ENCODE measurements at regions not wholly inside any gene's neighbourhood (a gene's known extent, or its start where the extent isn't known, plus 50 kb on each side); places are given as distances from the start of the nearest gene placed in this dataset.

GRCh38 chr14:44204061-44204835 lies 302.8 kb downstream of the FSCB start:
- H3K4me2 ChIP-seq (ENCODE audit: low read length, poor library complexity, severe bottlenecking) = no peak overlapping the region
- H3K14ac ChIP-seq (ENCODE audit: low read length in 2 of 2) = no peak overlapping the region
- no peak overlapping the region for H4K8ac ChIP-seq (ENCODE audit: low read length)
- no peak overlapping the region for H3K9ac ChIP-seq (ENCODE audit: low read length)
- no peaks in the 10 kb centered on the region for H3K36me3 ChIP-seq (ENCODE audit: control insufficient read depth in 1 of 2, insufficient read depth in 2 of 2, low read depth in 1 of 2, low read length in 2 of 2)
- DNase-seq = peak; percentile 22
- H3K27ac ChIP-seq (ENCODE audit: low read length, poor library complexity, severe bottlenecking) = peak overlapping the region; percentile 86
- peaks cover 3% of the 10 kb centered on the region for H3K9me3 ChIP-seq (ENCODE audit: control insufficient read depth, low read length)
- no peaks in the 10 kb centered on the region for H3K27me3 ChIP-seq (ENCODE audit: control insufficient read depth in 1 of 2, insufficient read depth in 1 of 2, low read length in 2 of 2)
- H2BK12ac ChIP-seq (ENCODE audit: low read length in 2 of 2) = no peak overlapping the region
- no peak overlapping the region for H3K4me3 ChIP-seq (ENCODE audit: insufficient read depth in 1 of 2, low read depth in 1 of 2, low read length in 2 of 2)
- WGBS = no CpG with 5 or more reads among the region's 3 CpGs
- no peak overlapping the region for H2BK15ac ChIP-seq (ENCODE audit: low read depth, poor library complexity, severe bottlenecking)
- H3K79me1 ChIP-seq (replicated peaks; ENCODE audit: low read length, poor library complexity, severe bottlenecking) = no peaks in the 10 kb centered on the region
- H2AK5ac ChIP-seq (ENCODE audit: low read length, severe bottlenecking) = no peak overlapping the region
- H2BK5ac ChIP-seq (ENCODE audit: low read depth, low read length, poor library complexity, severe bottlenecking) = no peak overlapping the region
- H2BK120ac ChIP-seq (ENCODE audit: low read depth, low read length) = no peak overlapping the region
- no peak overlapping the region for H3K4ac ChIP-seq (ENCODE audit: low read depth in 1 of 2, low read length in 2 of 2)
- H3K23ac ChIP-seq (ENCODE audit: low read length in 2 of 2) = no peak overlapping the region
- no peak overlapping the region for H2AFZ ChIP-seq (ENCODE audit: low read depth, low read length)
- H4K91ac ChIP-seq (ENCODE audit: low read length) = no peak overlapping the region
- H3K4me1 ChIP-seq (ENCODE audit: control insufficient read depth, insufficient read depth, low read depth, low read length) = no peaks in the 10 kb centered on the region
- no peak overlapping the region for H3K18ac ChIP-seq (ENCODE audit: low read depth in 1 of 2, low read length in 2 of 2)

GRCh38 chr14:44180975-44181374 lies 326.1 kb downstream of the FSCB start:
- no CpG with 5 or more reads among the region's 1 CpG for WGBS
- H2AFZ ChIP-seq (ENCODE audit: low read depth, low read length) = no peak overlapping the region

GRCh38 chr14:44170556-44170955 lies 336.5 kb downstream of the FSCB start:
- no peak overlapping the region for H2BK120ac ChIP-seq (ENCODE audit: low read depth, low read length)
- no peaks in the 10 kb centered on the region for H3K4me1 ChIP-seq (ENCODE audit: control insufficient read depth, insufficient read depth, low read depth, low read length)
- no peak for DNase-seq
- no peak overlapping the region for H3K14ac ChIP-seq (ENCODE audit: low read length in 2 of 2)
- no peak overlapping the region for H2BK12ac ChIP-seq (ENCODE audit: low read length in 2 of 2)
- H4K8ac ChIP-seq (ENCODE audit: low read length) = no peak overlapping the region
- no peak overlapping the region for H3K4me3 ChIP-seq (ENCODE audit: insufficient read depth in 1 of 2, low read depth in 1 of 2, low read length in 2 of 2)
- H3K79me1 ChIP-seq (replicated peaks; ENCODE audit: low read length, poor library complexity, severe bottlenecking) = no peaks in the 10 kb centered on the region
- WGBS = 97% methylated on average over 4 of the region's 4 CpGs
- H3K27ac ChIP-seq (ENCODE audit: low read length, poor library complexity, severe bottlenecking) = no peak overlapping the region
- no peak overlapping the region for H2AFZ ChIP-seq (ENCODE audit: low read depth, low read length)
- H3K9ac ChIP-seq (ENCODE audit: low read length) = no peak overlapping the region
- no peak overlapping the region for H2BK15ac ChIP-seq (ENCODE audit: low read depth, poor library complexity, severe bottlenecking)
- H3K4ac ChIP-seq (ENCODE audit: low read depth in 1 of 2, low read length in 2 of 2) = no peak overlapping the region
- no peaks in the 10 kb centered on the region for H3K36me3 ChIP-seq (ENCODE audit: control insufficient read depth in 1 of 2, insufficient read depth in 2 of 2, low read depth in 1 of 2, low read length in 2 of 2)
- no peak overlapping the region for H3K4me2 ChIP-seq (ENCODE audit: low read length, poor library complexity, severe bottlenecking)
- H2AK5ac ChIP-seq (ENCODE audit: low read length, severe bottlenecking) = no peak overlapping the region
- H4K91ac ChIP-seq (ENCODE audit: low read length) = no peak overlapping the region
- H3K9me3 ChIP-seq (ENCODE audit: control insufficient read depth, low read length) = peaks cover 5% of the 10 kb centered on the region
- H3K18ac ChIP-seq (ENCODE audit: low read depth in 1 of 2, low read length in 2 of 2) = no peak overlapping the region
- no peaks in the 10 kb centered on the region for H3K27me3 ChIP-seq (ENCODE audit: control insufficient read depth in 1 of 2, insufficient read depth in 1 of 2, low read length in 2 of 2)
- no peak overlapping the region for H3K23ac ChIP-seq (ENCODE audit: low read length in 2 of 2)
- H2BK5ac ChIP-seq (ENCODE audit: low read depth, low read length, poor library complexity, severe bottlenecking) = no peak overlapping the region

More at GRCh38 chr14:44180975-44181374, 326.1 kb downstream of the FSCB start:
- DNase-seq = peak; percentile 62
- H3K79me1 ChIP-seq (replicated peaks; ENCODE audit: low read length, poor library complexity, severe bottlenecking) = no peaks in the 10 kb centered on the region
- H3K9me3 ChIP-seq (ENCODE audit: control insufficient read depth, low read length) = no peaks in the 10 kb centered on the region
- no peak overlapping the region for H3K9ac ChIP-seq (ENCODE audit: low read length)
- H3K18ac ChIP-seq (ENCODE audit: low read depth in 1 of 2, low read length in 2 of 2) = no peak overlapping the region
- no peak overlapping the region for H3K27ac ChIP-seq (ENCODE audit: low read length, poor library complexity, severe bottlenecking)
- no peak overlapping the region for H3K23ac ChIP-seq (ENCODE audit: low read length in 2 of 2)
- no peaks in the 10 kb centered on the region for H3K36me3 ChIP-seq (ENCODE audit: control insufficient read depth in 1 of 2, insufficient read depth in 2 of 2, low read depth in 1 of 2, low read length in 2 of 2)
- H4K91ac ChIP-seq (ENCODE audit: low read length) = no peak overlapping the region
- H3K4me1 ChIP-seq (ENCODE audit: control insufficient read depth, insufficient read depth, low read depth, low read length) = no peaks in the 10 kb centered on the region
- no peak overlapping the region for H4K8ac ChIP-seq (ENCODE audit: low read length)
- no peak overlapping the region for H2BK120ac ChIP-seq (ENCODE audit: low read depth, low read length)
- H2BK5ac ChIP-seq (ENCODE audit: low read depth, low read length, poor library complexity, severe bottlenecking) = no peak overlapping the region
- H2AK5ac ChIP-seq (ENCODE audit: low read length, severe bottlenecking) = no peak overlapping the region
- no peak overlapping the region for H3K4ac ChIP-seq (ENCODE audit: low read depth in 1 of 2, low read length in 2 of 2)
- H3K27me3 ChIP-seq (ENCODE audit: control insufficient read depth in 1 of 2, insufficient read depth in 1 of 2, low read length in 2 of 2) = no peaks in the 10 kb centered on the region
- H2BK12ac ChIP-seq (ENCODE audit: low read length in 2 of 2) = no peak overlapping the region
- H3K4me2 ChIP-seq (ENCODE audit: low read length, poor library complexity, severe bottlenecking) = no peak overlapping the region
- H2BK15ac ChIP-seq (ENCODE audit: low read depth, poor library complexity, severe bottlenecking) = no peak overlapping the region
- no peak overlapping the region for H3K14ac ChIP-seq (ENCODE audit: low read length in 2 of 2)
- no peak overlapping the region for H3K4me3 ChIP-seq (ENCODE audit: insufficient read depth in 1 of 2, low read depth in 1 of 2, low read length in 2 of 2)

GRCh38 chr14:44170101-44170500 lies 337.0 kb downstream of the FSCB start:
- H4K8ac ChIP-seq (ENCODE audit: low read length) = no peak overlapping the region
- no peak overlapping the region for H2BK5ac ChIP-seq (ENCODE audit: low read depth, low read length, poor library complexity, severe bottlenecking)
- no peak overlapping the region for H3K4me3 ChIP-seq (ENCODE audit: insufficient read depth in 1 of 2, low read depth in 1 of 2, low read length in 2 of 2)
- H3K4me1 ChIP-seq (ENCODE audit: control insufficient read depth, insufficient read depth, low read depth, low read length) = no peaks in the 10 kb centered on the region
- no peak overlapping the region for H2BK12ac ChIP-seq (ENCODE audit: low read length in 2 of 2)
- H2AK5ac ChIP-seq (ENCODE audit: low read length, severe bottlenecking) = no peak overlapping the region
- H2AFZ ChIP-seq (ENCODE audit: low read depth, low read length) = no peak overlapping the region
- no peaks in the 10 kb centered on the region for H3K79me1 ChIP-seq (replicated peaks; ENCODE audit: low read length, poor library complexity, severe bottlenecking)
- DNase-seq = peak; percentile 36
- H3K27me3 ChIP-seq (ENCODE audit: control insufficient read depth in 1 of 2, insufficient read depth in 1 of 2, low read length in 2 of 2) = no peaks in the 10 kb centered on the region
- H3K4ac ChIP-seq (ENCODE audit: low read depth in 1 of 2, low read length in 2 of 2) = no peak overlapping the region
- peaks cover 5% of the 10 kb centered on the region for H3K9me3 ChIP-seq (ENCODE audit: control insufficient read depth, low read length)
- H3K4me2 ChIP-seq (ENCODE audit: low read length, poor library complexity, severe bottlenecking) = no peak overlapping the region
- WGBS = 60% methylated on average over 4 of the region's 6 CpGs
- H3K9ac ChIP-seq (ENCODE audit: low read length) = no peak overlapping the region
- H2BK120ac ChIP-seq (ENCODE audit: low read depth, low read length) = no peak overlapping the region
- no peak overlapping the region for H2BK15ac ChIP-seq (ENCODE audit: low read depth, poor library complexity, severe bottlenecking)
- H3K23ac ChIP-seq (ENCODE audit: low read length in 2 of 2) = no peak overlapping the region
- no peak overlapping the region for H3K14ac ChIP-seq (ENCODE audit: low read length in 2 of 2)
- no peak overlapping the region for H4K91ac ChIP-seq (ENCODE audit: low read length)
- H3K18ac ChIP-seq (ENCODE audit: low read depth in 1 of 2, low read length in 2 of 2) = no peak overlapping the region
- H3K27ac ChIP-seq (ENCODE audit: low read length, poor library complexity, severe bottlenecking) = no peak overlapping the region
- no peaks in the 10 kb centered on the region for H3K36me3 ChIP-seq (ENCODE audit: control insufficient read depth in 1 of 2, insufficient read depth in 2 of 2, low read depth in 1 of 2, low read length in 2 of 2)

All from mesenchymal stem cell (in vitro differentiated cells and primary cell).